DND-41 (cell line): ENCODE measurements at regions not wholly inside any gene's neighbourhood (a gene's known extent, or its start where the extent isn't known, plus 50 kb on each side); places are given as distances from the start of the nearest gene placed in this dataset.

Experiments used
- ATAC-seq: fragments of 200-7000 bp; cut with Tn5 transposase; 3 replicates; pipeline ENCODE4 v1.9.1; 2021; ENCODE audit warnings: low read depth; ENCODE audit not compliant: insufficient read depth
- DNase-seq: peaks from one replicate; pipeline ENCODE4 v3.0.0-alpha.2; 2020
- H2AFZ ChIP-seq: 2 replicates; pipeline ENCODE4 v1.6.0; 2012; ENCODE audit warnings: low read depth, low read length
- H3K27ac ChIP-seq: 2 replicates; pipeline ENCODE4 v1.5.1; 2012; ENCODE audit warnings: low read length, inconsistent platforms
- H3K27me3 ChIP-seq: fragments of 200-600 bp; sonication (generic); 2 replicates; pipeline ENCODE4 v1.6.0; 2012; ENCODE audit warnings: low read length, mild to moderate bottlenecking, inconsistent platforms; ENCODE audit not compliant: insufficient read depth, poor library complexity
- H3K36me3 ChIP-seq: 2 replicates; pipeline ENCODE4 v1.5.1; 2012; ENCODE audit warnings: low read length, inconsistent platforms; ENCODE audit not compliant: insufficient read depth
- H3K4me1 ChIP-seq: 2 replicates; pipeline ENCODE4 v1.5.1; 2012; ENCODE audit warnings: mild to moderate bottlenecking, low read length; ENCODE audit not compliant: insufficient read depth
- H3K4me2 ChIP-seq: 2 replicates; pipeline ENCODE4 v1.6.0; 2012; ENCODE audit warnings: mild to moderate bottlenecking, moderate library complexity, low read length, inconsistent platforms; ENCODE audit not compliant: insufficient read depth
- H3K4me3 ChIP-seq, 2 experiments: fragments of 200-600 bp in 1 of 2; shearing (Covaris generic) in 1 of 2; 2 replicates each; pipeline ENCODE4 v1.5.1; 2012 to 2016; ENCODE audit warnings: inconsistent platforms in 2 of 2, low read length in 2 of 2, mild to moderate bottlenecking in 2 of 2, low read depth in 1 of 2, moderate library complexity in 1 of 2
- H3K79me2 ChIP-seq: 2 replicates; pipeline ENCODE4 v1.6.0; 2012; ENCODE audit warnings: low read length, inconsistent platforms; ENCODE audit not compliant: insufficient read depth
- H3K9ac ChIP-seq: 2 replicates; pipeline ENCODE4 v1.6.0; 2012; ENCODE audit warnings: low read depth, mild to moderate bottlenecking, inconsistent platforms, low read length, moderate library complexity
- H3K9me3 ChIP-seq: 2 replicates; pipeline ENCODE4 v1.5.1; 2012; ENCODE audit warnings: low read length, moderate library complexity, mild to moderate bottlenecking, inconsistent platforms; ENCODE audit not compliant: insufficient read depth, severe bottlenecking
- H4K20me1 ChIP-seq: 2 replicates; pipeline ENCODE4 v1.6.0; 2012; ENCODE audit warnings: low read length; ENCODE audit not compliant: insufficient read depth
- EZH2 ChIP-seq: IDR thresholded peaks from 3 replicates; pipeline ENCODE4 v1.6.1; 2012; ENCODE audit warnings: borderline replicate concordance, low read depth, mild to moderate bottlenecking, moderate library complexity, low read length, inconsistent platforms; ENCODE audit not compliant: severe bottlenecking
- TF ChIP-seq, protein P1 (sequence below): IDR thresholded peaks from 2 replicates; pipeline ENCODE4 v1.5.1; 2012; ENCODE audit warnings: borderline replicate concordance, low read length, moderate library complexity, mild to moderate bottlenecking; ENCODE audit not compliant: poor library complexity, severe bottlenecking; ENCODE audit errors: extremely low read depth

DNA sequence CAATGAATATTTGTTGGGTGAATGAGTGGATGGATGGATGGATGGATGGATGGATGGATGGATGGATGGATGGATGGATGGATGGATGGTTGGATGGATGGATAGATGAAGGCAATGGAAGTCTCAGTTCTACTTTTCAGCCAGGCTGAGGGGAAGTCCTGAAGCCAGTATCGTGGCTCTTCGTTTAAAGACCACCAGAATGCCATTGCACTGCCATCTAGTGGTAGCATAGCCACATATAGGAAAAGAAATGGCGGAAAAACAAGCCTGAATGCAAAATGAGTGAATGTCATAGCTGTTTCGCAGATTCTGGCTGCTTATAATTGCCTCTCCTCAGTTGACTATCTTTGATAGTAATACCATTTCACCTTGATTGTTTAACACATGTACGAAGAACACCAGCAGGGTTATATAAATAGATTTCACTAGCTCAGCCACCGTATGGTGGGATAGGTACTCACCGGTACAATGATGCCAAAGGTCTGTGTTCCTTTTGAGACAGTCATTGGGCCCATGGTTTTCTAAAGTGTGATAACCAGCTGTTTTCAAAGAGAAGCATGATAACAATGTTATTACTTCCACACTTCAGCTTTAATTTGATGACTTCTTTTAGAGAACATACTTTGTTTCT, 62.3 kb upstream of the GREB1L start:
- H2AFZ ChIP-seq = peak overlapping the region; percentile 80
- no peaks in the 10 kb centered on the region for H3K36me3 ChIP-seq
- H3K79me2 ChIP-seq = no peaks in the 10 kb centered on the region
- H3K27me3 ChIP-seq = peaks cover 4% of the 10 kb centered on the region
- TF ChIP-seq EZH2 = no peak
- TF ChIP-seq, protein P1, sequence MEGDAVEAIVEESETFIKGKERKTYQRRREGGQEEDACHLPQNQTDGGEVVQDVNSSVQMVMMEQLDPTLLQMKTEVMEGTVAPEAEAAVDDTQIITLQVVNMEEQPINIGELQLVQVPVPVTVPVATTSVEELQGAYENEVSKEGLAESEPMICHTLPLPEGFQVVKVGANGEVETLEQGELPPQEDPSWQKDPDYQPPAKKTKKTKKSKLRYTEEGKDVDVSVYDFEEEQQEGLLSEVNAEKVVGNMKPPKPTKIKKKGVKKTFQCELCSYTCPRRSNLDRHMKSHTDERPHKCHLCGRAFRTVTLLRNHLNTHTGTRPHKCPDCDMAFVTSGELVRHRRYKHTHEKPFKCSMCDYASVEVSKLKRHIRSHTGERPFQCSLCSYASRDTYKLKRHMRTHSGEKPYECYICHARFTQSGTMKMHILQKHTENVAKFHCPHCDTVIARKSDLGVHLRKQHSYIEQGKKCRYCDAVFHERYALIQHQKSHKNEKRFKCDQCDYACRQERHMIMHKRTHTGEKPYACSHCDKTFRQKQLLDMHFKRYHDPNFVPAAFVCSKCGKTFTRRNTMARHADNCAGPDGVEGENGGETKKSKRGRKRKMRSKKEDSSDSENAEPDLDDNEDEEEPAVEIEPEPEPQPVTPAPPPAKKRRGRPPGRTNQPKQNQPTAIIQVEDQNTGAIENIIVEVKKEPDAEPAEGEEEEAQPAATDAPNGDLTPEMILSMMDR = peak; percentile 87
- H3K27ac ChIP-seq = no peak overlapping the region
- peak; percentile 84 for ATAC-seq
- no peaks in the 10 kb centered on the region for H3K9me3 ChIP-seq
- DNase-seq = peak; percentile 64
- H3K9ac ChIP-seq = no peak overlapping the region
- H3K4me3 ChIP-seq = no peak overlapping the region
- no peaks in the 10 kb centered on the region for H4K20me1 ChIP-seq
- H3K4me1 ChIP-seq = 0 out of 2 replicates have a peak, but pooled peaks cover 2% of the 10 kb centered on the region
- no peak overlapping the region for H3K4me2 ChIP-seq

DNA sequence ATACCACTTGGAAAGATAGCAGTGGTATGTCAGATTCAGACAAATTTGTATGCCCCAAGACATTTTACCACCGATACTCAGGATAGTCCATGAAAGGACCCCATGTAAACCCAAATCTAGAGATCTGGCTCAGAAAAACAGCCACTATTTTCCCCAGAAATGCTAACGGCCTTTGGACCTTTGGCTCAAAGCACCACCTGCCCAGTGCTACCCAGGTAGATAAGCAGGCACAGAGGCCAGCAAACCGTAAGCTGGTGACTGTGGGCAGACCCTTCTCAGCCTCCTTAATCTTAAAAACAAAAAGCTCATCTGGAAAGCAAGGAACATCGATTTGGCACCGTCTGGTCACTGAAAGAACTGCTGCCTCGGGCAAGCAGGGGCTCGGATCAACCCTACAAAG, 61.4 kb upstream of the GREB1L start:
- Histone ChIP-seq H3K9ac (no peak overlapping the region), H3K9me3 (no peaks in the 10 kb centered on the region), H3K79me2 (no peaks in the 10 kb centered on the region), H2AFZ (no peak overlapping the region), H3K27me3 (peaks cover 4% of the 10 kb centered on the region), H3K27ac (no peak overlapping the region), H3K36me3 (no peaks in the 10 kb centered on the region), H3K4me2 (no peak overlapping the region), H3K4me1 (0 out of 2 replicates have a peak, but pooled peaks cover 2% of the 10 kb centered on the region), H3K4me3 (no peak overlapping the region), H4K20me1 (no peaks in the 10 kb centered on the region)
- ATAC-seq (no peak), DNase-seq (no peak)
- TF ChIP-seq, protein P1 = no peak
- TF ChIP-seq EZH2 = no peak

DNA sequence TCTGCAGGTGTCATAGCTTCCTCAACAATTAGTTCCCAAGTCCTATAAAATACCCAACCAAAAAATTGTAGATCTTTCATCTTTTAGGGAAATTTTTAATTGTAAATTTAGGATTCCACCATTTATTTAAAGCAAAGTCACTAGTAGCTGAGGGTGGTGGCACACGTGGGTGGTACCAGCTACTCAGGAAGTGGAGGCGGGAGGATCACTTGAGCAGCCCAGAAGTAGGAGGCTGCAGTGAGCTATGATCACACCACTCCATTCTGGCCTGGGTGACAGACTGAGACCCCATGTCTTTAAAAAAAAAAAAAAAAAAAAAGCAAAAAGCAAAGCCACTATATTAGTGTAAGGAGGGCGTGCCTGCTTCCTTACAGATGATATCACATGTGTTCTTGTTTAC, 60.3 kb upstream of the GREB1L start:
- peak; percentile 29 for DNase-seq
- ATAC-seq = peak; percentile 87

More for the DNA sequence above, 60.3 kb upstream of the GREB1L start:
- no peak for TF ChIP-seq EZH2
- TF ChIP-seq, protein P1 = no peak
- H2AFZ ChIP-seq = no peak overlapping the region
- H3K9ac ChIP-seq = no peak overlapping the region
- no peaks in the 10 kb centered on the region for H3K36me3 ChIP-seq
- H4K20me1 ChIP-seq = no peaks in the 10 kb centered on the region
- no peaks in the 10 kb centered on the region for H3K9me3 ChIP-seq
- no peak overlapping the region for H3K4me2 ChIP-seq
- H3K27ac ChIP-seq = no peak overlapping the region
- H3K4me1 ChIP-seq = 0 out of 2 replicates have a peak, but pooled peaks cover 2% of the 10 kb centered on the region
- H3K27me3 ChIP-seq = peaks cover 4% of the 10 kb centered on the region
- H3K79me2 ChIP-seq = no peaks in the 10 kb centered on the region
- no peak overlapping the region for H3K4me3 ChIP-seq
